NCI-H2029 (cell line): ENCODE measurements at regions not wholly inside any gene's neighbourhood (a gene's known extent, or its start where the extent isn't known, plus 50 kb on each side); places are given as distances from the start of the nearest gene placed in this dataset.

Source experiments
- DNase-seq: peaks from one replicate; lab custom pipeline; 2025; lab: John Stamatoyannopoulos, UW

GRCh38 chr19:32201636-32202051, 143.8 kb upstream of the ZNF507 start:
- no peak for DNase-seq

GRCh38 chr19:32202244-32202643, 143.2 kb upstream of the ZNF507 start:
- no peak for DNase-seq

- DNase-seq: no peak
Observed at GRCh38 chr19:32203161-32203560, 142.2 kb upstream of the ZNF507 start.

GRCh38 chr19:32206065-32206464, 139.3 kb upstream of the ZNF507 start:
- no peak for DNase-seq

DNA sequence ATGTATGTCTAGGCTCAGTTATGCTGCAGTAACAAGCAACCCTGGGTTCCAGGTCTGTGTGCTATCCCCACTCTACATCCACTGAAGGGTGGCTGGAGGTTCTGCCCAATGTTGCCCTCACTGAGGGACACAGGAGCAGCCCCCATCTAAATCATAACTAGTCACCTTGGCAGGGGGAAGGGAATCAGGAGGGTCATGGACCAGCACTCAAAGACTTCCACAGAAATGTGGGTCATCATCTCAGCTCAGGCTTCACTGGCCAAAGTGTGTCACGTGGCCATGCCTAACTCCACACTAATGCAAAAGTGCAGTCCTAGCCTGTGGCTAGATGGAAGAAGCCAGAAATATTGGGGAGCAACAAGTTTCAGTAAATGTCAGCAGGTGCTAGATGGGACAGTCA, 137.3 kb upstream of the ZNF507 start:
- DNase-seq: no peak

DNA sequence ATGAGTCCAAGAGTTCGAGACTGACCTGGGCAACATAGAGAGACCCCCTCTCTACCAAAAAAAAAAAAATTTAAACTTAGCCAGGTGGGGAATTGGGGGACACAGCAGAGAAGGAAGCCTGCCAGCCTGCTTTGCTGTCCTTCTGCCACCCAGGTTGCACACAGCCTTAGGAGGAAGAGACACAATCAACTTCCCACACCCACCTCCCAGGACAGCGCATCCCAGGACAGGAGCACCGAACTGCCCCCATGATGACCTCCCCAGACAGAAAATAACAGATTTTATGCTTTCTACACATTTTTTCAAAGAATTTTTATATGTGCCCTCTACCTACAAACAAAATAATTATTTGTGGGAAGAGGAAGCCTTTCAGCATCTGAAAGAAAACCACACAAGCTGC, 126.0 kb upstream of the ZNF507 start:
- no peak for DNase-seq

DNA sequence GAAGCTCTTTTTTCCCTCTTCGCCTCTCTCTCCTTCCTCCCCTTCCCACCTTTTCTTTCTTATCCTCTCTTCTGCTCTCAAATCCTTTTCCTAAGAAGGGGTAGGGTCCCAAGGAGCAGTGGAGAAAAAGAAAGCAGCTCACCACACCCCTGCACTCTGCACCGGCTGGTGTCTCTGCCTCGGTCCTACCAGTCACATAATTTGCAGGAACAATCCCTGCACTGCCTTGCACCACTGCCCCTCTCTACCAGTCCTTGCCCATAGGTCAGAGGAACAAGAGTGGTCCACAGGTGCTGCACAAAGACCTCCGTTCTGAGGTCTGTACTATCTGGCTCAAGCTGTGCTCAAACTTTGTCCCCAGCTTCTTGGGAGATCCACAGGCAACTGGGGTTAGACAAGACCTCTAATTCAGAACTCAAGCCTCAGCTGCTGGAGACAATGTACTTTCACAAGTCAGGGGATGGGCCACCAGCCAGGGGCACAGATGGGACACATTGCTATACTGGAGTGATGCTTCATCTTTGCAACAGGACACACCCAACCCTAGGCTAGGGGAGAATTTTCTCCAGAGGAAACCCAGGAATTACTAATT, 125.4 kb upstream of the ZNF507 start:
- DNase-seq: no peak

- DNase-seq: no peak
Observed at GRCh38 chr19:32220951-32221350, 124.5 kb upstream of the ZNF507 start.

- no peak for DNase-seq
Observed at GRCh38 chr19:32222556-32222955, 122.9 kb upstream of the ZNF507 start.

GRCh38 chr19:32223106-32223505, 122.3 kb upstream of the ZNF507 start:
- no peak for DNase-seq

GRCh38 chr19:32223595-32224370, 121.6 kb upstream of the ZNF507 start:
- no peak for DNase-seq

DNA sequence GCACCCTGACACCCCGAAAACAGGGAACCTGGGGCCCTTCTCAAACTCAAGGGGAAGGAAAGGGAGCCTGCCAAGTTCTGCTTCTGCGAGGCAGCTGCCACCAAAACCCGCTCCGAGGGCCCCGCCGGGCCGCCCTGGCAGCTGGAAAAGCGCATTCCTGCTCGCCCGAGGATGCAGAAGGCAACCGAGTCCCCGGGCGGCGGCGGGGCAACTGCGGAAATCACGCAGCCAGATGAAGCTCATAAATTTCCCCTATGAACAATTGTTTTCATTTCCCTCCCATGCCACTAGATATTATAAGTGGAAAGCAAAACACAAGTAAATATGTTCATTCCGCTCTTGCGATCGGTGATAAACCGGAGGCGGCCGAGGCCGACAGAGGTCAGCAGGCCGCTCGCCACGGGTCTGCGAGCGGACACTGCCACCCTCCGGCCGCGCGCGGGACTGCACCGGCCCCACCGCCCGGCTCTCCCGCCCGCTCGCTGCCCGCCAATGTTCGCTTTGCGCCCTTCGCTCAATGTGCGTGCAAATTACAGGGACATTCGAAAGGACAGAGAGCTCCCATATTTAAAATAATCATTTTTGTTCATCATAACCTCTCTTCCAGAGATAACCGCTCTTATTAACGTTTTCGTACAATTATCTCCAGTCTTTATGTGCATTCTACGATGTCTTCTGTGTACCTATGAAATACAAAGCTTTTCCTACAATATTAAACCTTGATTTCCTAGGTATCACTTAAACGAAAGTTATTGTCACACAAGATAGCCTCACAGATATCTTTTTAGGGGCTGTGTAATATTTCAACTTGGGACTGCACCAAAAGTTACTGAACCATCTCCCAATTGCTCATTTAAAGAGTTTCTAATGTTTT, 120.8 kb upstream of the ZNF507 start:
- DNase-seq: peak; percentile 13

DNA sequence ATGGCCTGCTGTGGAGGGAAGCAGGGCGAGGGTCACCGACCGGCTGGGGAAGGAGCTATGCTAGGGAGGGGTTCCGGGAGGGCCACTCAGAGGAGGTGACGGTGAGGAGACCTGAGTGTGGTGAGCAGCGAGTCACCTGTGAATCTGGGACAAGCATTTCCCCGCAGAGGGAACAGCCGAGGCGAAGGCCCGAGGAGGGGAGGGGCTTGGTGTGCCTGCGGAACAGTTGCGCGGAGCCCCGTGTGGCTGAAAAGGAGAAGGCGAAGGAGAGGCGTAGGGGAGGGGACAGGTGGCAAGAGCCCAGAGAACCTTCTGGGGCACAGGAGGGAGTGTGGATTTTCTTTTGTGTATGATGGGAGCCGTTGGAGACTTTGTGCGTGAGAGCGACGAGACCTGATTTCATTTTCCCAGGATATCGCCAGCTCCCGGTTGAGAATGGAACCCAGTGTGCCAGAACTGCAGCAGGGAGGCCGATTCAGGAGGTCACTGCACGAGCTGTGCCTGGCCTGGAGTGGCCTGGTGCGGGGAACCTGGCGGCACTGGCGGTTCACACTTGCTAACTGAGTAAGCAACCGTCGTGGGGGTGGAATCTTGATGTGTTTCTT, 117.7 kb upstream of the ZNF507 start:
- DNase-seq: no peak

GRCh38 chr19:32230441-32230840, 115.0 kb upstream of the ZNF507 start:
- DNase-seq: no peak

- no peak for DNase-seq
Observed at GRCh38 chr19:32231020-32231419, 114.4 kb upstream of the ZNF507 start.

GRCh38 chr19:32231691-32232090, 113.7 kb upstream of the ZNF507 start:
- no peak for DNase-seq

GRCh38 chr19:32232449-32232848, 113.0 kb upstream of the ZNF507 start:
- DNase-seq: no peak

- DNase-seq: no peak
Observed at GRCh38 chr19:32233091-32233490, 112.3 kb upstream of the ZNF507 start.

GRCh38 chr19:32233885-32234284, 111.5 kb upstream of the ZNF507 start:
- DNase-seq: no peak

- DNase-seq: no peak
Observed at GRCh38 chr19:32234663-32235217, 110.7 kb upstream of the ZNF507 start.

GRCh38 chr19:32238076-32238475, 107.3 kb upstream of the ZNF507 start:
- no peak for DNase-seq

DNA sequence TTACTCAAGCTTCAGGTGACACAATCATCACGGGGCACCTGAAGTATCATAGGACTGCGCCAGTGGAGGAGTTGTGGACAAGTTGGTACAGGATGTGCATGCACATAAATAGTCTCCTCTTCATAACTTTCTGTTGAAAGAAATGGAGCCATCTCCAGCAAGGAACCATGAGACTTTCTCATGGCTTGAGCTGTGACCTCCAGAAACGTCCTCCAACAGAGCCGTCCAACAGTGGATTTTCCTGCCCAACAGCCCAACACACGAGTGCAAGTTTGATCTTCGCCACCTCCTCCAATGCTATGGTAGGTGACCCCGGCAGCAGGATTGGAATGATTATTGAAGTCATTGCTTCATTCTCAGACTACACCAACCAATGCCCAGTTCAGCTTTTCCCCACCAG, 105.1 kb upstream of the ZNF507 start:
- DNase-seq: no peak
